GM15510 (cell line): ENCODE measurements at regions not wholly inside any gene's neighbourhood (a gene's known extent, or its start where the extent isn't known, plus 50 kb on each side); places are given as distances from the start of the nearest gene placed in this dataset.

Source experiments
- POLR2A ChIP-seq: IDR thresholded peaks from 3 replicates; pipeline ENCODE4 v1.6.1; 2011; ENCODE audit warnings: borderline replicate concordance; ENCODE audit not compliant: insufficient read length; ENCODE audit errors: extremely low read depth

GRCh38 chr5:125272357-125272756, 525.9 kb upstream of the ZNF608 start:
- TF ChIP-seq POLR2A = no peak

- no peak for TF ChIP-seq POLR2A
These were observed 527.8 kb upstream of the ZNF608 start for GRCh38 chr5:125274211-125274610.

- TF ChIP-seq POLR2A = no peak
These were observed 528.7 kb upstream of the ZNF608 start for GRCh38 chr5:125274938-125275724.

DNA sequence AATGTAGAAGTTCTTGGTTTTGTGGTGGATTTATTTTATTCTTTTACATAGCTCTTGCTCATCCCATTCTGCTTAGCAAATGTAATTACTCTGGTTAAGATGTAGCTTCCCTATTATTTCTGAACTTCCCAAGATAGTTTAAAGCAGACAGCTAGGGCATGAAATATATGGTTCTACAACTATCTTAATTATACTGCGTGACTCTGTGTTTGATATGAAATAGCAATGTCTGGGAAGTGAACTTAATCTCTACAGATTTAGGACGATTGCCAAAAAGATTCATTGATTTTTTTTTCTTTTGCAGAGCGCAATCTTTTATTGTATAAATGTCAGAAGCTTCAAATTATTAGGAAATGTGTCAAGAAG, 529.3 kb upstream of the ZNF608 start:
- no peak for TF ChIP-seq POLR2A

DNA sequence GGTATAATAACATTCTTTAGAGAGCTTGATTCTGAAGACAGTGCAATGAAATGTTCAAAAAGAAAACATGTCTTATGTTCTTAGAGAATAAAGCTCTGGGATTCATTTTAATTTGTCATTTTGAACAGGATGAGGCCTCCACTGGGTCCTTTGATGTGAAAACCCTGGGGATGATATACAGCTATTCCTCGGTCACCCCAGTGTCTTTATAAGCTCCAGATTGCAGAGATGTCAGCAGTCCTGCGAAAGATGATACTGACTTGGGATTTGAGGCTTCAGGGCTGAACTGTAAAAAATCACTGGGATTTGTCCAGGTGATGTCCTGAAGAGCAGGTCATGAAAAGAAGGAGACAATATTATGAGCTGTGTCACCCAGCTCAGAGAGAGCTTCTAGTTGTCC, 529.7 kb upstream of the ZNF608 start:
- no peak for TF ChIP-seq POLR2A

DNA sequence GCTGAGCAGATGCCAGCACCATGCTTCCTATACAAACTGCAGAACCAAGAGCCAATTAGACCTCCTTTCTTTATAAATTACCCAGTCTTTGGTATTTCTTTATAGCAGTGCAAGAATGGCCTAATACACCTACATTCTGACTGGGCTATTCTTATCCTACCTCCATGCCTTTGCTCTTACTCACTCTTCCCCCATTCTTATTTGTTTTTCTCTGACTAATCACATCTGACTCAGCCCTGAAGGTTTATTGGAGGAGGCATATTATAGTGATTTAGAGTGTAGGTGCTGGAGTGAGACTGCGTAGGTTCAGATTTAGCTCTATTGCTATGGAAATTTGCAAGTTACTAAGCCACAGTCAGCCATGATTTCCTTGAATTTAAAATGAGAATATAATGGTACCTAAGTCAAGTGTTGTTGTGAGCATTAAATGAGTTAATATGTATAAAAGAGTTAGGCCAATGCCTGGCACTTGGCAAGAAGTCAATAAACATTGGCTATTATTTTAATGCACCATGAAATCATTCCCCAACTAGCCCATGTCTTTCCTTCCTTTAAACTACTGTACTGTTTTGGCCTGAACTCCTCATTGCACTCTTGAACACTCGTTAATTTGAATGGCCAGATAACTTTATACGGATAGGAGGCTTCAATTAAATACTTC, 531.2 kb upstream of the ZNF608 start:
- no peak for TF ChIP-seq POLR2A

DNA sequence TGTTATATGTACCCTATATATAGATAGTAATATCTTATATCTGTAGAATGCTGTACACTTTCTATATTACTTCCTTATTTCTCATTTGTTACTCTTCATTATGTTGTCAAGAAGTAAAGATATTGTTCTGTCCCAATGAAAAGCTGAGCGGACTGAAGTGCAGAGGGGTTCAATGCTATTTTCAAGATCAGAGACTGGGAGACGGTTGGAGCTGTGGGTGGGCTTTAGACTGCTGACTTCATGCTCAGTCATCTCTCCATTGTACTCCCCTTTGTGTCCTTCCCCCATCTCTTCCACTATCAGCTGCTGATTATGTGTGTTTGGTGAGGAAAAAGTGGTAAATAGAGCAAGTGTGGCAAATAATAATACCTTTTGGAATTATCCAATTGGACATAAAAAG, 532.3 kb upstream of the ZNF608 start:
- no peak for TF ChIP-seq POLR2A

- no peak for TF ChIP-seq POLR2A
These were observed 535.2 kb upstream of the ZNF608 start for GRCh38 chr5:125281667-125282066.

DNA sequence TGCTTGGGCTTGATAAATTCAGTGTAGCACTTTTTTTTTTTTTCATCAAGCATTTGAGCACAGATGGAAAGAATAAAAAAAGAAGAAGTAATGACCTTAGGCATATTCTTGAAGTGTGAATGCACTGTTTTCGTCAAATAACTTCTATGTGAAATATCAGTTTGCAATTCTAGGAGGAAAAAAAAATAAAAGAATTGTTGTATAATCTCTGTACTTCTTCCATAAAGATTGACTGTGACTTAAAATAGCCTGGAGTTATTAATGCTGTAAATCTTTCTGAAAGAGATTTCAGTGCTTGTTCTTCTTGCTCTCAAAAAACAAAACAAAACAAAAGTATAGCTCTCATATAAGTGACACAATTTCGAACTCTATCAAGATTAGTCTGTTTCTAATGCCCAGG, 536.9 kb upstream of the ZNF608 start:
- TF ChIP-seq POLR2A = no peak

DNA sequence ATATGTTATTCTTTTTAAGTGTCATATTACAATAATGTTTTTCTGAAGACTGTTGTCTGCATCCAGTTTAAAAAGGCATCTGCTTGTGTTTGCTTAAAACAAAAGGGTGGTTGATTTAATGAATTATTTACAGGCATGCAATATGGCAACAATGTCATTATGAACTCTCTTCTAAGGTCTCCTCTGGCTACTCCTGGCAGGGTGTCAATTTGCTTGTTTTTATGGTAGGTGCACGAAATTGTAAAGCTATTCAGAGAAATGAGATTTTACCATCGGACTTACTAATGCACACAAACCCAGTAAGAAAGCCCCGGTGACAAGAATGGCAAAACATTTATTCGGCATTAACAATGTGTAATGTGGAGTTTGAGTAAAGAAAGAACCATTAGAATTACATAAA, 539.8 kb upstream of the ZNF608 start:
- no peak for TF ChIP-seq POLR2A

DNA sequence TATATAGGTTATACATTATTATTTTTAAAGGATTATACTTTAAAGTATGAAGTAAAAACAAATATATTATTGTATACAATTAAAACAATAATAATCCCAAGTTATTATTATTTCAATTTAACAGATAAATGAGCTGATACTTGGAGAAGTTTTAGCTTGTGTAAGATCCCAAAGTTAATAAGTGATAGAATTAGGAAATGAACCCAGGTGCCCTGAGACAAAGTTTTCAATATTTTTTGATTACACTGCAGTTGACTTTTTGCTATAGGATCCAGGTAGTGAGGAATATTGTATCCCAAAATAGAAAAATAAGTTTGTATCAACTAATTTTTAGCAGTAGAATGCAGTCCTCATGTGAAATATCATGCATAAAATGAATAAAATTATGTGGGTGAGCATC, 543.2 kb upstream of the ZNF608 start:
- TF ChIP-seq POLR2A = no peak

DNA sequence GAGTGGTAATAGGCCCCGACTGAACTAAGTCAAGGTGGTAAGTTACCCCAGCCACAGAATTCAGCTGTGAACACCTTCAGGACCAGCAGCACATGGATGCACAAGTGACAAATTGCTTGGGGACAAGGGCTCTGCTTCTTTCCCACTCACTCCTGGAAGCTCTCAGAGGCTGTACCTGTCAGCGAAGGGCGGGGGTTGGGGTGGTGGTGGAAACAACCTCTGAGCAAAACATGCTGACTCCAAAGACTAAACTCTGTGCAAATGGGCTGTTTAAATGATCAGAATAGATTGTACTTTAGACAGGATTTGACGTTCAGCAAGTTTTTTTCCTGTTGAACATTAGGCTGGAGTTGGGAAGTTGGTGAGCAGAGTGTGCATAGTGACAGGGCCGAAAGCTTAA, 544.5 kb upstream of the ZNF608 start:
- no peak for TF ChIP-seq POLR2A

DNA sequence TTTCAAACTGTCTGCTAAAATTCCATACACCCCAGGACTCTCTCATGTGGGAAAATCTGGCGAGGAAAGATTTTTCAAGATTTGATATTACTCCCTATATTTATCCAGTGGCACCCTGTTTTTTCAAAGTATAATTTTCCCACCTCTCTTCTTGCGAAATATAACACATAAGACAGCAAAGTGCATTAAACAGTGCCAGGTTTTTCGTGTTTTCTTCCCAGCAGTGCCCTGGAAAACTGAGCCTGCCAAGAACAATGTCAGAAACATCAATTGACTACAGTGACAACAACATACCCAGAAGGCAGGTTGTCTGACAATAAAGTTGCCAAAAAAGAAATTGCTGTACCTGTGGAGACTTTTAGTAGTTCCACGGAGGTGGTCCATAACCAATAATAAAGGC, 545.0 kb upstream of the ZNF608 start:
- TF ChIP-seq POLR2A = no peak

DNA sequence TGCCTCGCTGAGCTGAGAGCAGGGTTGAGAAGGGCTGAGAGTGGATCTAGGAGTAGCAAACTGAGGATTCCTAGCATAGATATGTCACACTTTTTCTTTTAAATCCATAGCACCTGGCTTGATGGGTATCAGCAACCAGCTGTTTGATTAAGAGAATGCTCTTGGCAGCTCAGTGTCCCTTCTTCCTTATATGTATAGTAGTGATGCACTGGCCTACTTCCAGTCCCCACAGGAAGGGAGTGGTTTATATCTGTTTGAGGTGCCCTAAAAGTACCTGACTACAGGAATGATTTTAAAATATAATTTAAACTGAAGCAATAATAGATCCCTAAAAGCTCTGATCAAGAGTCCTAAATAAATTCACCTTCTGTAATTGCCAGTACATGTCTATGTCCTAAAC, 546.8 kb upstream of the ZNF608 start:
- no peak for TF ChIP-seq POLR2A

DNA sequence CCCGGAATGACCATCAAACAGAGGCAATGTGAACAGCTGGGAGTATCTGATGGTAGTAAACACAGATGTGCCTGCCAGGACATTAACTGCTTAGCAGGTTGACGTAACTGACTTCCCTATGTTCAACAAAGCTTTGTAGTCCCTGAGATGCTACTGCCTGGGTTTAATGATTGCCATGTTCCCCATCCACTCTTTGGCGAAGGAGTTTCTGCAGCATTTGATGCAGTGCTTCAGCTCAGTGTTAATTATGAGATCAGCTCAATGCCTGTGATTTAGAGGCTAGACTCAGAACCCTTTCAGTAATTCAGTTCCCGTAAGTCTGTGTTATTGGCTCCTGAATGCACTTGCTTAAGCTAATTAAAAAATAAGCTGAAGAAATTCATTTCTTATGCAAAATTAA, 547.3 kb upstream of the ZNF608 start:
- TF ChIP-seq POLR2A = no peak

- no peak for TF ChIP-seq POLR2A
These were observed 548.4 kb upstream of the ZNF608 start for GRCh38 chr5:125294844-125295243.

DNA sequence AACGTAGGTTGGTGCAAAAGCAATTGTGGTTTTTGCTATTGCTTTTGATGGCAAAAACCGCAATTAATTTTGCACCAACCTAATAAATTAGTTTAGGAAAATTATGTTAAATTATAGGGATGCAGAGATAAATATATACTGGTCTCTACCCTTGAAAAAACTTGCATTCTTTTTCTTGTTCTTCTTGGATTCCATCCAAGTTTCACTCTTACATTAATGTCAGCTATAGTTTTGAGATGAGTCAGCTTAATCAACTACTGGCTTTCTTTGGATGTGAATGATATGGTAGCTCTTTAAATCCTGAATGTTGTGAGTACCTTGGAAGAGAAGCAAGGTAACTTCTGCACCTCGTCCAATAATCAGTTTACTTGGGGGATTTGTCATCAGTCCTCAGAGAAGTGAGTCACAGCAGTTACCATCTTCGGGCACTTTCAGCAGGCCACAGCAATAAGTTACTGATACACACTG, 549.0 kb upstream of the ZNF608 start:
- no peak for TF ChIP-seq POLR2A

GRCh38 chr5:125298258-125298657, 551.8 kb upstream of the ZNF608 start:
- no peak for TF ChIP-seq POLR2A
